Osteoblast (primary cell): ENCODE measurements at regions not wholly inside any gene's neighbourhood (a gene's known extent, or its start where the extent isn't known, plus 50 kb on each side); places are given as distances from the start of the nearest gene placed in this dataset.
A peak's percentile ranks its signal among the peaks of the same experiment; 100 is the strongest.

Source experiments
- DNase-seq: peaks from one replicate; pipeline ENCODE4 v3.0.0; 2011; ENCODE audit warnings: low spot score, mixed read lengths; ENCODE audit not compliant: insufficient read length; ENCODE audit errors: missing footprints
- H2AFZ ChIP-seq: 2 replicates; pipeline ENCODE4 v1.6.0; 2011; ENCODE audit warnings: mild to moderate bottlenecking, low read length
- H3K27ac ChIP-seq: 2 replicates; pipeline ENCODE4 v1.5.1; 2011; ENCODE audit warnings: mild to moderate bottlenecking, low read depth, low read length, moderate library complexity
- H3K27me3 ChIP-seq: 2 replicates; pipeline ENCODE4 v1.6.0; 2012; ENCODE audit warnings: mild to moderate bottlenecking, control low read depth, inconsistent platforms, low read length, moderate library complexity; ENCODE audit not compliant: insufficient read depth
- H3K36me3 ChIP-seq: 2 replicates; pipeline ENCODE4 v1.5.1; 2011; ENCODE audit warnings: mild to moderate bottlenecking, low read length, control low read depth, moderate library complexity; ENCODE audit not compliant: insufficient read depth
- H3K4me1 ChIP-seq: 2 replicates; pipeline ENCODE4 v1.5.1; 2011; ENCODE audit warnings: mild to moderate bottlenecking, low read length, control low read depth, moderate library complexity; ENCODE audit not compliant: insufficient read depth
- H3K4me2 ChIP-seq: 2 replicates; pipeline ENCODE4 v1.6.0; 2011; ENCODE audit warnings: mild to moderate bottlenecking, low read length; ENCODE audit not compliant: insufficient read depth
- H3K4me3 ChIP-seq: fragments of 200-600 bp; sonication (generic); 3 replicates; pipeline ENCODE4 v1.5.1; 2012; ENCODE audit warnings: mild to moderate bottlenecking, low read length, inconsistent platforms; ENCODE audit not compliant: insufficient read depth
- H3K79me2 ChIP-seq: 2 replicates; pipeline ENCODE4 v1.6.0; 2012; ENCODE audit warnings: mild to moderate bottlenecking, low read length, control low read depth, inconsistent platforms; ENCODE audit not compliant: insufficient read depth
- H3K9me3 ChIP-seq: 2 replicates; pipeline ENCODE4 v1.5.1; 2011; ENCODE audit warnings: low read depth, low read length, control low read depth
- H4K20me1 ChIP-seq: 2 replicates; pipeline ENCODE4 v1.6.0; 2012; ENCODE audit warnings: mild to moderate bottlenecking, low read length, control low read depth; ENCODE audit not compliant: insufficient read depth
- CTCF ChIP-seq: IDR thresholded peaks from 2 replicates; pipeline ENCODE4 v1.5.1; 2011; ENCODE audit warnings: mild to moderate bottlenecking, low read depth, low read length, moderate library complexity; ENCODE audit errors: extremely low read depth

- H2AFZ ChIP-seq: no peak overlapping the region
- DNase-seq: no peak
- H3K9me3 ChIP-seq: no peaks in the 10 kb centered on the region
- no peak overlapping the region for H3K4me3 ChIP-seq
- no peaks in the 10 kb centered on the region for H3K36me3 ChIP-seq
- no peak overlapping the region for H3K4me2 ChIP-seq
- H3K4me1 ChIP-seq: no peaks in the 10 kb centered on the region
- H3K27me3 ChIP-seq: no peaks in the 10 kb centered on the region
- H4K20me1 ChIP-seq: no peaks in the 10 kb centered on the region
- no peak for TF ChIP-seq CTCF
- H3K27ac ChIP-seq: no peak overlapping the region
- H3K79me2 ChIP-seq: no peaks in the 10 kb centered on the region
Observed at GRCh38 chr6:122028933-122029522, 370.4 kb upstream of the HSF2 start.

DNA sequence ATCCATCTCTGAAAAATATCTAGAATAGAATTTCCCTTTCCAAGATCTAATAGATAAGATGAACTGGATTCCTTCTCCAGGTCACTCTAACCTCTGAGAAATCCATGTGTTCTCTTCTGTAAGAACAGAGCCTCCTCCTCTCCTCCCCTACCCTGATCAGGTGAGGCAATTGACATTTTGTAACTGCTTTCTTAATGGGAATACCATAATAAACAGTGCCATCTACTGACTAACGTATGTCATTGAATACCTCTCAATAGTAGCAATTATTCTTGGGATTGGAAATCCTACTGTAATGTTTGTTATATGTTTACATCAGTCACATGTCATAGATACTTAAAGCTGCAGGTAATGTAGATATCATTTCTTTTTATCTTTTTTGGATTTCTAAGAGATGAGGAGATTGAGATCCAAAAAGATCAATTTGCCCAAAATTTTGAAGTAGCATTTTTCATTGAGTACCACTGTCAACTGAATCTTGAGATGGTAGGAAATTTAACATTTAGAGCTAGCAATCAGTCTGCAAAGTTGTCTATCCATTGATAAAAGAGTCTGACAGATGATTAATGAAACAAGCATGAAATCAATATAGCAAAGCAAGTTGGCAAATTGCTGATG lies 365.8 kb upstream of the HSF2 start:
- Histone ChIP-seq H3K4me2 (no peak overlapping the region), H2AFZ (no peak overlapping the region), H4K20me1 (no peaks in the 10 kb centered on the region), H3K36me3 (no peaks in the 10 kb centered on the region), H3K27ac (no peak overlapping the region), H3K27me3 (no peaks in the 10 kb centered on the region), H3K9me3 (no peaks in the 10 kb centered on the region), H3K4me1 (no peaks in the 10 kb centered on the region), H3K79me2 (no peaks in the 10 kb centered on the region), H3K4me3 (no peak overlapping the region)
- peak; percentile 67 for TF ChIP-seq CTCF
- DNase-seq: peak; percentile 21

- Histone ChIP-seq H3K4me1 (no peaks in the 10 kb centered on the region), H4K20me1 (no peaks in the 10 kb centered on the region), H3K27me3 (no peaks in the 10 kb centered on the region), H3K27ac (no peak overlapping the region), H3K36me3 (no peaks in the 10 kb centered on the region), H3K4me3 (no peak overlapping the region), H3K79me2 (no peaks in the 10 kb centered on the region), H3K9me3 (no peaks in the 10 kb centered on the region), H2AFZ (peak overlapping the region; percentile 69), H3K4me2 (no peak overlapping the region)
- TF ChIP-seq CTCF: no peak
- no peak for DNase-seq
Observed at GRCh38 chr6:122035173-122035572, 364.3 kb upstream of the HSF2 start.

DNA sequence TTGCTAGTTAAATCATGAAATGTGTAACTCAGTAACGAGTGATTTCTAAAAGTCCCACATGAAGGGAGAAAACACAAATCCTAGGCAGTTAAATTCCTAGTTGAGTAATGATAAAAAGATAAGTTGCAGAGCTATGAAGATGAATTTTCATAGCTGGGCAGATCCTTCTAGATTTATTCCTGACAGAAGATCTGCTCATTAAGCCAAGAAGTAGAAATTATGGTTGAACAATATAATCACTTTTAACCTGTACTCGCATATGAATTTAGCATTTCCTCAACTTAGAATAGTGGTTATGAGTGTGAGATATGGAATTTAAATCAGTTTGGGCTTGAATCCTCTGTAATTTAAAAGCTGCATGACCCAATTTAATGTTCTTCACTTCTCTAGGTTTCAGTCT lies 359.2 kb upstream of the HSF2 start:
- Histone ChIP-seq H3K27ac (no peak overlapping the region), H3K36me3 (no peaks in the 10 kb centered on the region), H3K4me1 (no peaks in the 10 kb centered on the region), H2AFZ (no peak overlapping the region), H3K9me3 (no peaks in the 10 kb centered on the region), H4K20me1 (no peaks in the 10 kb centered on the region), H3K4me3 (no peak overlapping the region), H3K79me2 (no peaks in the 10 kb centered on the region), H3K27me3 (no peaks in the 10 kb centered on the region), H3K4me2 (no peak overlapping the region)
- no peak for TF ChIP-seq CTCF
- no peak for DNase-seq
